NAMALWA (cell line): ENCODE measurements at regions not wholly inside any gene's neighbourhood (a gene's known extent, or its start where the extent isn't known, plus 50 kb on each side); places are given as distances from the start of the nearest gene placed in this dataset.

Experiments used
- DNase-seq: peaks from one replicate; pipeline ENCODE4 v3.0.0-alpha.2; 2015; ENCODE audit warnings: low spot score

DNA sequence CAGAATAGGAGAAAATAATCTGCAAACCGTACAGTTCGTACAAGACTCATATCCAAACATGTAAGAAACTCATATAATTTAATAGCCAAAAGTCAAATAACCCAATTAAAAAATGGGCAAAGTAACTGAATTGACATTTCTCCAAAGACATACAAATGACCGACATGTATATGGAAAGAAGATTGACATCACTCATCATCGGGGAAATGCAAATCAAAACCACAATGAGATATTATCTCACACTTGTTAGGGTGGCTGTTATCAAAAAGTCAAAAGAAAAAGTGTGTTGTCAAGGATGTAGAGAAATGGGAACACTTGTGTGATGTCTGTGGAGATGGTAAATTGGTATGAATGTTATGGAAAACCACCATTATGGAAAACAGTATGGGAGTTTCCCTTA is 70.5 kb upstream of the STXBP5 start:
- DNase-seq = no peak

GRCh38 chr6:147135211-147135681 is 69.0 kb upstream of the STXBP5 start:
- no peak for DNase-seq

GRCh38 chr6:147136057-147136456 is 68.2 kb upstream of the STXBP5 start:
- DNase-seq = no peak

- no peak for DNase-seq
Observed at GRCh38 chr6:147137986-147138385, 66.2 kb upstream of the STXBP5 start.

DNA sequence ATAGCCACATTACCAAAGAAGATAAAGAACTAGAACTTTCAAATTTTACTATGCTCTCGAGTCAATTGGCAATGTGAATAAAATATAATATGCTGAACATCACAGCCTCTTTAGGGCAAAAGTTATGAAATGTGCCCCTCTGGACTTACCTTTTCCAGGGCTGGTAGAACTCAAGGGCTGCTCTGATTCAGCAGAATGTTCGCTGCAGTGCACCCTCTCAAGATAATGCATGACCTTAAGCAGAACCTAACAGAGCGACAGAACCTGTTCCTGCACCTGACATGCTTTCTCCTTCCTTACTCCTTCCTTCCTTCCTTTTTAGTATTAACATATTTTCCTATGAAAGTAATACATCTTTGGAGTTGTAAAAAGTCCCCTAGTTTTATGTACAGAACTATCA is 65.4 kb upstream of the STXBP5 start:
- DNase-seq = no peak

DNA sequence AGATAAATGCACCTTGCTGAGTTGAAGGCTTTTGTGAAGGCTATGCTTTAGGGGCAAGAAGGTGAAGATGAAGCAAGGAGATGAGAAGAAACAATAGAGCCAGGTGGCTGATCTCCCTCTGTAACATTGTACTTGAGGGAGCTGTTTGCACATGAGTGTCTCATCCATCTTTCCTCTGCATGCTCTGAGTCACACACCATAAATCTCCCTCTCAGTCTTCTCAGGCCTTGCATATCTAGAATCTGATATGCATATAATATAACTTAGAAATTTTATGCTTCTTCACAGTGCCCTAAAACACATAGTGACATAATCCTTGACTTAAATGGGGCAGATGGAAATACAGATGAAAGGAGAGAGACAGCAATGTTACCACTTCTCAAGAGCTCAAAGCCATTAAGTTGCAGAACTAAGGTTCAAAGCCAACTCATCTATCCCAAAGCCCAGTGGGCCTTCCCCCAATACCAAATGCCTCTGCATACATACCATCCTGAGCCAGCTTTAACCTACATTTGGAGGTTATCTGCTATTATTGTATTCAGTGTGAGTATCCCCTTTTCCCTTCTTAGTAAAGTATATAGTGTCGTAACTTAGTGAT is 62.4 kb upstream of the STXBP5 start:
- no peak for DNase-seq

DNA sequence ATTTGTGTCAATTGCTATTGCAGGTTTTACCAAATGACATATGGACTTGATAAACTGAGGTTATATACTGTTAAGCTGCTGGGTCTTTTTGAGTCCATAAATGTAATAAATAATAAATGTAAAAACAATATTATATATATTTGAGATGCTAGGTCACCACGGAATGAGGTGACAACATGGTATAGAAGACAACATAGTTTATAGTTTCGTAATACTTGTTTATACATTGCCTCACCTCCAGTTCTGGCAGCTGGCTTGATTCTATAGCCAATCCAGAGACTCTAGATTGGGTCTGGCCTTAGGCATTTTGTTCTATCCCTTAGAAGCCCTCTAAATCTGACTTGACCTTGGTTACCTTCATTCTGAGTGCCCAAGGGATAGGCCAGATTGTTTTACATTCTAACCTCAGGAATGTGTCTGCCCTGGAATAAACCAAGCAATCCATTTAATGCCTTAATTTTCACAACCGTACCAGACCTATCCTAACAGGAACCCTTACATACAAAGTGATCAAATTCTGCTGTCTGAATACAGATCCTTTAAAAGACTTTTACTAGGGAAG is 61.5 kb upstream of the STXBP5 start:
- no peak for DNase-seq

- DNase-seq = no peak
Observed at GRCh38 chr6:147149092-147149491, 55.1 kb upstream of the STXBP5 start.

GRCh38 chr6:147149826-147150225 is 54.4 kb upstream of the STXBP5 start:
- DNase-seq = no peak

- DNase-seq = no peak
Observed at GRCh38 chr6:147150293-147150692, 53.9 kb upstream of the STXBP5 start.
